SK-N-MC (cell line): ENCODE measurements at regions not wholly inside any gene's neighbourhood (a gene's known extent, or its start where the extent isn't known, plus 50 kb on each side); places are given as distances from the start of the nearest gene placed in this dataset.

ENCODE experiments used
- EZH2 ChIP-seq: fragments of 200-600 bp; sonication (generic); IDR thresholded peaks from one replicate; pipeline ENCODE4 v1.6.1; 2017; ENCODE audit warnings: antibody characterized with exemption
- FOXP2 ChIP-seq: optimal IDR thresholded peaks from 2 replicates; pipeline ENCODE3; 2011; ENCODE audit warnings: mild to moderate bottlenecking, moderate library complexity; ENCODE audit not compliant: insufficient read depth; ENCODE audit errors: extremely low read length, control extremely low read depth
- POLR2AphosphoS5 ChIP-seq: IDR thresholded peaks from 2 replicates; pipeline ENCODE4 v1.6.1; 2012; ENCODE audit warnings: mild to moderate bottlenecking, low read depth, low read length, borderline replicate concordance

- TF ChIP-seq POLR2AphosphoS5 = no peak
- TF ChIP-seq EZH2 = no peak
- no peak for TF ChIP-seq FOXP2
Measured at GRCh38 chr19:5286465-5287029, 54.1 kb downstream of the PTPRS start.
